Activated CD4-positive, alpha-beta memory T cell treated with anti-CD3 and anti-CD28 coated beads for 36 hours (primary cell): ENCODE measurements at regions not wholly inside any gene's neighbourhood (a gene's known extent, or its start where the extent isn't known, plus 50 kb on each side); places are given as distances from the start of the nearest gene placed in this dataset.

Source experiments
- CTCF ChIA-PET: fragments of 350-600 bp; sonication (Branson Sonifier 250); formaldehyde crosslinking; loops from one replicate; lab custom pipeline; 2021; ENCODE audit warnings: antibody characterized with exemption, inconsistent platforms; lab: Charles Lee
- POLR2A ChIA-PET: fragments of 350-600 bp; sonication (Branson Sonifier 250); formaldehyde crosslinking; loops from one replicate; lab custom pipeline; 2021; ENCODE audit warnings: antibody characterized with exemption; lab: Charles Lee
- DNase-seq: peaks from one replicate; pipeline ENCODE4 v3.0.0-alpha.2; 2020
- H3K27ac Mint-ChIP-seq: one replicate; pipeline ENCODE4 v1.8.0; 2021; ENCODE audit warnings: mixed read lengths
- H3K27me3 Mint-ChIP-seq: one replicate; pipeline ENCODE4 v1.8.0; 2021; ENCODE audit warnings: mixed read lengths
- H3K36me3 Mint-ChIP-seq: one replicate; pipeline ENCODE4 v1.8.0; 2021; ENCODE audit warnings: mixed read lengths
- H3K4me1 Mint-ChIP-seq: one replicate; pipeline ENCODE4 v1.8.0; 2021; ENCODE audit warnings: low read depth, mixed read lengths
- H3K4me3 Mint-ChIP-seq: one replicate; pipeline ENCODE4 v1.8.0; 2021; ENCODE audit warnings: mild to moderate bottlenecking, mixed read lengths
- H3K9me3 Mint-ChIP-seq: one replicate; pipeline ENCODE4 v1.8.0; 2021; ENCODE audit warnings: mixed read lengths
- intact Hi-C: fragments of 100-400 bp; cut with micrococcal nuclease; formaldehyde crosslinking; loops from one replicate; pipeline ENCODE4 v1.15.1; 2023

DNA sequence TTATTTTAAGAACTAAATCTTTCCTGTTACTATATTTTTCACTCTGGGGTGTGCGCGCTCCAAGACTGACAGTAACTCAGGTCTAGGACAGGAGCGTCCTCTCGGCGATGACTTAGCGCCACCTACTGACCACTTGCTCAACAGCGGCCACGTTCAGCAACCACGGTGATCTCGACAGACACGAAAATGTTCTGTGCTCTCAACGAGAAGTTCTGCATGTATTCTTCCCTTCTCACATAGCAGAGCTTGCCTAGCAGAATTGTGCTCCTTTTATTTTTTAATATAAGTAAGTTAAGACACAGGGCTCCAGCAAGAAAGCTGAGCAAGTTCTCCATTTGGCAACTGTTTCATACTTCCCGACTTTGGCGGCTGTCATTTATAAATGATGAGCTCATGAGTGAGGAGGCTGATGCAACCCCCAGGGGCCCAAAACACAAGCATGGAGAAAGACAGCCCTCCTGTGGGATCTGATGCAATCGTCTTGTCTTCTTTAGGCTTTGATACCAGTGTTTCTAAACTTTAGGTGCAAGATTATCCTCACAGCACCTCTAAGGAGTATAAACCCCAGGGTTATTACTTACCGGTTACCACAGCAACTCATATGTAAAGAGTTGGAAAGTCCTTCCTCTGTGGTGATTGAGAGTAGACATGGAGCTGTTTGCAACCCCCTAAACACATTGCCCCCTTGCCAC, 92.6 kb downstream of the HHIPL2 start:
- peak; percentile 88 for DNase-seq
- Mint-ChIP-seq H3K36me3 (peaks cover 7% of the 10 kb centered on the region), H3K27me3 (no peaks in the 10 kb centered on the region), H3K27ac (no peak overlapping the region), H3K4me1 (peaks cover 14% of the 10 kb centered on the region), H3K4me3 (no peak overlapping the region), H3K9me3 (peaks cover 16% of the 10 kb centered on the region)
- POLR2A ChIA-PET: interaction anchor here (0.6 kb wide), 1 partner anchor 441 kb away, joined by 3 read pairs; no protein-coding TSS in a partner anchor
- CTCF ChIA-PET: interaction anchor here (0.6 to 5.9 kb wide), 38 partner anchors 8 to 1685 kb away, joined by 3 to 100 read pairs (median 3); no protein-coding TSS in a partner anchor
- intact Hi-C loops: loop anchor here (1.0 to 10.0 kb wide), 8 partner anchors 191 to 977 kb away; partner anchors contain the start of gene DUSP10

DNA sequence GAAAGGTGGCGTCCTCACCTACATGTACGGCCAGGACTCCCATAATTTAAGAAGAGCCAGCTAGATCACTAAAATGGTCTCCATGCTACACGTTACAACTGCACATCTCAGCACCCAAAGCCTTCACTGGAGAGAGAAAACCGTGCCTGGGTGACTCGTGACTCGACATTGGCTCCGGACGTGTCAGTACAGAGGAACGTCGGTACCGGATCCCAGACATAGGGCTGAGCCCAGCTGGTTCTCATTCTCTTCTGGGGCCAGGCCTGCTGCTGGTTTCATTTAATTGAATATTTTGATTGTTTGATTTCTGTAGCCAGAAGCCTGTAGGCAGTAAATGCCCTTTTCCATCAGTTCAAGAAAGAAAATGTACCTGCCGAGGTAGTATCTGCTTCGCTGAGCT, 93.1 kb downstream of the HHIPL2 start:
- peaks cover 14% of the 10 kb centered on the region for H3K4me1 Mint-ChIP-seq
- ChIA-PET POLR2A (interaction anchor here (0.6 kb wide), 1 partner anchor 440 kb away, joined by 3 read pairs; no protein-coding TSS in a partner anchor), CTCF (interaction anchor here (0.6 to 5.9 kb wide), 27 partner anchors 9 to 1684 kb away, joined by 3 to 100 read pairs (median 3); no protein-coding TSS in a partner anchor)
- no peaks in the 10 kb centered on the region for H3K27me3 Mint-ChIP-seq
- DNase-seq: no peak
- peaks cover 16% of the 10 kb centered on the region for H3K9me3 Mint-ChIP-seq
- peaks cover 7% of the 10 kb centered on the region for H3K36me3 Mint-ChIP-seq
- intact Hi-C loops: loop anchor here (1.0 to 10.0 kb wide), 8 partner anchors 190 to 976 kb away; partner anchors contain the start of gene DUSP10
- no peak overlapping the region for H3K4me3 Mint-ChIP-seq
- no peak overlapping the region for H3K27ac Mint-ChIP-seq

DNA sequence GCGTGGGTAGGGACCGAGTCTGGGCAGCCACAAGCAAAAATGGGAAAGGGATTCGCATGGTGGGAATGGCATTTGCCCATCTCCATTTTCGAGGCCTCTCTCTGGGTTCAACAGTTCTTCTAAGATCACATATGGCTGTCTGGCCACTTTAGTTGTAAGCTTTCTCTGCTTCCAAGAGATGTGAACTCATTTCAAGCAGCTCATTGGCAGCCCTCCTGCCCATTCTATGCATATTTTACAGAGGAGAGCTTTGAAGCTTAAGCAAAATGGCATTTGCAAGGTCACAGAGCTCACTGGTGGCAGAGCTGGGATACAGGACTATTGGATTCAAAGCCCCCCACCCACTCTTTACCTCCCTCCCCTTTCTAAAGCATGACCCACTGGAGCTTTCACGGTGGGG, 93.7 kb downstream of the HHIPL2 start:
- H3K36me3 Mint-ChIP-seq: peaks cover 7% of the 10 kb centered on the region
- CTCF ChIA-PET: interaction anchor here (0.9 to 5.9 kb wide), 15 partner anchors 8 to 1220 kb away, joined by 3 to 100 read pairs (median 6); no protein-coding TSS in a partner anchor
- peaks cover 14% of the 10 kb centered on the region for H3K4me1 Mint-ChIP-seq
- no peak for DNase-seq
- H3K4me3 Mint-ChIP-seq: no peak overlapping the region
- intact Hi-C loops: loop anchor here (10.0 kb wide), 4 partner anchors 189 to 619 kb away; no protein-coding TSS in a partner anchor
- POLR2A ChIA-PET: no interaction called here
- H3K27ac Mint-ChIP-seq: no peak overlapping the region
- H3K27me3 Mint-ChIP-seq: no peaks in the 10 kb centered on the region
- H3K9me3 Mint-ChIP-seq: peaks cover 16% of the 10 kb centered on the region

DNA sequence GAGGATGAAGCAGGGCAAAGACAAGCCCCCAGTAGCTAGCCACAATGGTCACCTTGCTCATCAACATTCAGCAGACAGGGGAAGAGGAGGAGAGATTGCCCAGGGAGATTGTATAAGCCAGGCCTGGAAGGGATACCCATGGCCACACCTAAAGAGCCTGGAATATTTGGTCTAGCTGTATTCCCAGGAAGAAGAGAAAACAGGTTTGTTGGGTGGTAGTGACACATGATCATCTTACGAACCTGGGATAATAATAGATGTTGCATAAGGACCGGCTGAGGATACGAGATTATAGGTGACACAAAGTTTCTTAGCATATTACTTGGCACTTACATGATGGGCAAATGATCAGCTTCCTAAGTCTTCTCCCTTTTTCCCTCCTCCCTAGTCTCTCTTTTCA, 95.9 kb downstream of the HHIPL2 start:
- no peaks in the 10 kb centered on the region for H3K36me3 Mint-ChIP-seq
- H3K4me1 Mint-ChIP-seq: peaks cover 14% of the 10 kb centered on the region
- H3K4me3 Mint-ChIP-seq: no peak overlapping the region
- no peaks in the 10 kb centered on the region for H3K27me3 Mint-ChIP-seq
- intact Hi-C loops: loop anchor here (10.0 kb wide), 4 partner anchors 187 to 617 kb away; no protein-coding TSS in a partner anchor
- H3K9me3 Mint-ChIP-seq: peaks cover 4% of the 10 kb centered on the region
- ChIA-PET POLR2A (no interaction called here), CTCF (interaction anchor here (5.9 kb wide), 1 partner anchor 355 kb away, joined by 100 read pairs; no protein-coding TSS in a partner anchor)
- DNase-seq: no peak
- no peak overlapping the region for H3K27ac Mint-ChIP-seq

DNA sequence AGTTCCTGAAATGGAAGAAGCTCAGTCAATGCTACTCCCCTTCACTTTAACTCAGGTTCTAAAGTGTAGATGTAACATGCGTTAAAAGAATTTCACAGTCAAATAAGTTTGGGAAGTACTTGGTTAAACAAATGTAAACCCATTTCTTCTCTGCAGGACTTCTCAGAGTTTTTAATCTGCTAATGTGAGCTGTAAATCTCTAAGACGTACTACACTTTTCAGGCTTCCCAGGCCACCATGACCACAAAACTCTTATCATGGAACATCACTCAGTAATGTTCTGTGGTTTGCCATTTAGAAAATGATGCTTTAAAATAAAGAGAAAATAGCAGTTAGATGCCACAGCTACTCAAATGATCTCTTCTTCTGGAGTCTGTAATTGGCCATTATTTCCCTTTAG, 104.3 kb downstream of the HHIPL2 start:
- Mint-ChIP-seq H3K27me3 (no peaks in the 10 kb centered on the region), H3K36me3 (no peaks in the 10 kb centered on the region), H3K9me3 (no peaks in the 10 kb centered on the region), H3K4me1 (peaks cover 17% of the 10 kb centered on the region), H3K4me3 (no peak overlapping the region), H3K27ac (no peak overlapping the region)
- ChIA-PET CTCF (interaction anchor here (1.2 to 4.7 kb wide), 3 partner anchors 11 to 23 kb away, joined by 3 to 29 read pairs (median 7); no protein-coding TSS in a partner anchor), POLR2A (no interaction called here)
- DNase-seq: no peak
- intact Hi-C loops: no loop called here

DNA sequence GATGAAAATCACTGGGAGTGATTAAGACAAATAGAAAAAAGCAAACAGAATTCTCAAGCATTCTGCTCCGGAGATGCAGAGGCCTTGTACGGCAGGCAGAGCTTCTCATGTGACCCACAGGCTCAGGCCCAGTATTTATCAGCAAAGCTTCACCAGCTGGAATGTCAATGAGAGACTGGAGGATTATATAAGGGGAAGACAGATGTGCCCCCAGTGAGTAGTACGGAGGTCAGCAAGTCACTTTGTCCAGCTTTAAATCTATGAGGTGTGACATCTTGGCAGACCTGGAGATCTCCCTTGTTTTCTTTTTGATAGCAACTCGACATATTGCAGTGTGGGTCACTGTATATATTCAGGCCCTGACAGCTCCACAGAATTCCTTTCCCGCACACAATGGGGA, 106.8 kb downstream of the HHIPL2 start:
- no peak for DNase-seq
- intact Hi-C loops: no loop called here
- CTCF ChIA-PET: interaction anchor here (1.1 kb wide), 1 partner anchor 14 kb away, joined by 3 read pairs; no protein-coding TSS in a partner anchor
- Mint-ChIP-seq H3K27ac (no peak overlapping the region), H3K27me3 (no peaks in the 10 kb centered on the region), H3K9me3 (no peaks in the 10 kb centered on the region), H3K36me3 (no peaks in the 10 kb centered on the region), H3K4me3 (no peak overlapping the region), H3K4me1 (peaks cover 17% of the 10 kb centered on the region)
- POLR2A ChIA-PET: no interaction called here

DNA sequence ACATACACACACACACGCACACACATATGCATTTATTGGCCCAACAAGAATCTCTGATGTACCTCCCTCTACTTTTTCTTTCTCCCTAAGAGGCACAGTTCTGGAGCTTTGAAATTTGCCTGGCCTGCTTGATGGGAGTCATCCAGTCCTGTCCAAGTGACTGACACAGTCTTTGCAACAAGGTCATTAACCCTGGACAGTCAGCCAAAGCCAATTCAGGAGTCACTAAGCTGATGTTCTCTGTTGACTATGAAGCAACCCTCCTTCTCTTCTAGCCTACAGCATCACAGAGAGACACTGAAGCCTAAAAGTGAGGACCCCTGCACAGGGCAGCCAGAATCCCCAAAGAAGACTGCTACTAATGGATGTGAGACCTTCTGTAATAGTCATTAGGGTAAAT, 123.1 kb downstream of the HHIPL2 start:
- H3K27ac Mint-ChIP-seq: no peak overlapping the region
- H3K4me1 Mint-ChIP-seq: peaks cover 30% of the 10 kb centered on the region
- ChIA-PET POLR2A (no interaction called here), CTCF (no interaction called here)
- DNase-seq: no peak
- no peak overlapping the region for H3K4me3 Mint-ChIP-seq
- intact Hi-C loops: no loop called here
- H3K9me3 Mint-ChIP-seq: peaks cover 17% of the 10 kb centered on the region
- peaks cover 12% of the 10 kb centered on the region for H3K36me3 Mint-ChIP-seq
- H3K27me3 Mint-ChIP-seq: no peaks in the 10 kb centered on the region

DNA sequence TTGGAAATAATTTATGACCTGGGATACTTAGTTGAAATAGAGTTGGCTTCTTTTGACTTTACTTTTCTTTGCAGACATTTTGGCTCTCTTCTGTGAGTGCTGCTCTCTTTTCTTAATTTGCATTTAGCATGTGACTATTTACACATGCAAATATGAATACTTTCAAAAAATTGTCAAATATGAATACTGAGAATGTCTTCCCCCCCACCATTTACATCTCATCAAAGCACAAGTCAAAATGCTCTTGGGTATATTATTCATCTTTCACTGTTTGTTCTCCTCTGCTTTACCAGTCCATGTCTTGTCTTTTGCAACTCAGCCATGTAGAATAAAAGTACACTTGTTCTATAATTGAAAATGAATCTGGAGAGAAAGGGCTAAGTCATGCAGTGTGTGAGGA, 126.5 kb downstream of the HHIPL2 start:
- Mint-ChIP-seq H3K4me3 (no peak overlapping the region), H3K27me3 (no peaks in the 10 kb centered on the region), H3K36me3 (peaks cover 15% of the 10 kb centered on the region), H3K27ac (no peak overlapping the region), H3K9me3 (peaks cover 13% of the 10 kb centered on the region), H3K4me1 (peaks cover 60% of the 10 kb centered on the region)
- intact Hi-C loops: no loop called here
- ChIA-PET POLR2A (no interaction called here), CTCF (no interaction called here)
- DNase-seq: no peak

DNA sequence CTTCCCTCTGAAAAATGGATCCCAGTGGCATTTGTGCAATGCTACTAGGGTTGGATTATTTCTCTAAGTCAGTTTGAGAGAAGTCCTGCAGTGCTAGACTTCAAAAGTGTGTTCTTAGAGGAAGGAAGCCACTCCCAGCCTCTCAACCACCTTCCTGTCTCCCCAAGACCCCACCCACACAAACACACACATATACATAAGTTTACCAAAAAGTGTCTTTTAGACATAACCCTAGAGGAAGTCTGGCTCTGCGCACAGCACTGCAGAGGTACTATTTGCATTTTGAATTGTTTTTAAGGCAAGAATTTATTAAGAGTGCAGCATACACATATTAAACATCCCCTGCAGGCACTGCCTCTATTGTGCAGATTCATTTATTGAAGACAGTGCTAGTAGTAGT, 127.3 kb downstream of the HHIPL2 start:
- CTCF ChIA-PET: interaction anchor here (0.7 kb wide), 1 partner anchor 23 kb away, joined by 3 read pairs; no protein-coding TSS in a partner anchor
- peak overlapping the region; percentile 39 for H3K27ac Mint-ChIP-seq
- POLR2A ChIA-PET: no interaction called here
- H3K4me3 Mint-ChIP-seq: no peak overlapping the region
- peaks cover 6% of the 10 kb centered on the region for H3K9me3 Mint-ChIP-seq
- H3K36me3 Mint-ChIP-seq: peaks cover 13% of the 10 kb centered on the region
- H3K4me1 Mint-ChIP-seq: peaks cover 67% of the 10 kb centered on the region
- H3K27me3 Mint-ChIP-seq: no peaks in the 10 kb centered on the region
- intact Hi-C loops: no loop called here
- DNase-seq: peak; percentile 12

DNA sequence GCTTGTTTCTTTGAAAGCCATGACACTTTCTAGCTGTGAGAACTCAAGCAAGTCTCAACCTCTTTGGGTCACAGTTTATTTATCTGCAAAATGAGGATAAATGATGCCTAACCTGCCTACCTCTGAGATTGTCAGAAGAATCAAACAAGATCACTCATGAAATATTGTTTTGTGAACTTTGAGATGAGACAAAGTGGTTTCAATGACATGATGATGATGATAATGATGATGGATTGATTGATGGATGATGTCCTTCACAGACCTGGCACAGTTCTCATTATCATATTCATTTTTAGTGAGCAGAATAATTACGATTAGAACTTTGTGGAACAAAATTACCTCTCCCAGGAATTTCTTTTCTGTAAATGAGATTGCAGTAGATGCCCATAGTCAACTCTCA, 129.2 kb downstream of the HHIPL2 start:
- Mint-ChIP-seq H3K36me3 (peaks cover 11% of the 10 kb centered on the region), H3K27me3 (no peaks in the 10 kb centered on the region), H3K9me3 (peaks cover 3% of the 10 kb centered on the region), H3K4me3 (no peak overlapping the region), H3K4me1 (peaks cover 71% of the 10 kb centered on the region), H3K27ac (no peak overlapping the region)
- CTCF ChIA-PET: interaction anchor here (1.2 kb wide), 1 partner anchor 36 kb away, joined by 5 read pairs; no protein-coding TSS in a partner anchor
- DNase-seq: no peak
- POLR2A ChIA-PET: no interaction called here
- intact Hi-C loops: no loop called here

DNA sequence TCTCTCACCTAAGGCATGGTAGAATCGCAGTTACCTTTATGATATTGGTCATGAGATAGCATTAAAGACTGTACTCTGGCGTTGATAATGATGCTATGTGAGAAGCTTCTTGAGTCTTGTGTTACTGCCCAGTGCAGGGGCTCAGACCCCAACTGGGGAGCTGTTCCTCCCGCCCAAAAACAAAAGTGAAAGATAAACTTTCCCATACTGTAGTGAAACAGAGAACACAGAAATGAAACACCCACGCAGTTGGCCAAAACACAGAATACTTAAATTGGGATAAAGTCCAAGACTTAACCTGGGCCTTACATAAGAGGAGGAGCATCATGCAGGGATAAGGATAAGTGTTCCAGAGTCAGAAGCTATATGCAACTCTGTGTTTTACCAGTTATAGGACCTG, 130.6 kb downstream of the HHIPL2 start:
- intact Hi-C loops: no loop called here
- no peak overlapping the region for H3K27ac Mint-ChIP-seq
- H3K4me1 Mint-ChIP-seq: peaks cover 66% of the 10 kb centered on the region
- peaks cover 9% of the 10 kb centered on the region for H3K36me3 Mint-ChIP-seq
- ChIA-PET POLR2A (no interaction called here), CTCF (no interaction called here)
- no peak overlapping the region for H3K4me3 Mint-ChIP-seq
- H3K9me3 Mint-ChIP-seq: peaks cover 9% of the 10 kb centered on the region
- DNase-seq: no peak
- H3K27me3 Mint-ChIP-seq: no peaks in the 10 kb centered on the region

DNA sequence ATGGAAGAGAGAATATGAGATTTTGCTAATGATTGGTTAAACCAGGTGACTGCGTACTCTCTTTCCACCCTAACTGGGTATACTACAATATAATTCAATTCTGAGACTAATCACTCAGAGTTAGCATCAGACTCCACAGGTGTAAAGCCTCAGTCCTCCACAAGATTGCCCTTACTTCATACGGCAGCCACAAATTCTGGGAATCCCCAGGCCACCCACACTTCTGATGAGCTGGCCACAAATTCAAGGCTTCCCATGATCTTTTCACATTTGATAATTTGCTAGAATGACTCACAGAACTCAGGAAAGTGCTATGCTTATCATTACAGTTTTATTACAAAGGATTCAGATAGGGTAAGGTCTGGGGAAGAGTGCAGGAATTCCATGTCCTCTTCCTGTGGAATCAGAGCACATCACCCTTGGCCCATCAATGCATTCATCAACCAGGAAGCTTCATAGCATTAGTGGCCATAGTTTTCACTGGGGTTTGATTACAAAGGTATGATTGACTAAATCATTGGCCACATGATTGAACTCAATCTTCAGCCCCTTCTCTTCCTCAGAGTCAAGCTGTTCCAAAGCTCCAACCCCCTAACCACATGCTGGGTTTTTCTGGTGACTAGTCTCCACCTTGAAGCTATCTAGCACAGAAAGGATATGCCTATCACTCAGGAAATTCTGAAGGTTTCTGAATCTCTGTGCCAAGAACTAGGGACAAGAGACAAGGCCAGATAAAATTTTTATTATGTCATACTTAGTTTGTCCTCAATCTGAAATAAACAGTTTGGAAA, 131.7 kb downstream of the HHIPL2 start:
- Mint-ChIP-seq H3K9me3 (peaks cover 9% of the 10 kb centered on the region), H3K4me1 (peaks cover 57% of the 10 kb centered on the region), H3K27ac (no peak overlapping the region), H3K27me3 (no peaks in the 10 kb centered on the region), H3K4me3 (no peak overlapping the region), H3K36me3 (peaks cover 9% of the 10 kb centered on the region)
- ChIA-PET CTCF (no interaction called here), POLR2A (no interaction called here)
- intact Hi-C loops: loop anchor here (1.0 kb wide), 2 partner anchors 82 to 422 kb away; no protein-coding TSS in a partner anchor
- DNase-seq: peak; percentile 65
